H9 (cell line): ENCODE measurements at regions not wholly inside any gene's neighbourhood (a gene's known extent, or its start where the extent isn't known, plus 50 kb on each side); places are given as distances from the start of the nearest gene placed in this dataset.

ENCODE experiments used
- DNase-seq: peaks from one replicate; pipeline ENCODE4 v3.0.0-alpha.2; 2017
- H2AFZ ChIP-seq: one replicate; pipeline ENCODE4 v1.6.1; 2013; ENCODE audit warnings: mild to moderate bottlenecking, low read length, control low read depth, moderate library complexity
- H2AK5ac ChIP-seq: 2 replicates; pipeline ENCODE4 v1.6.1; 2013; ENCODE audit warnings: low read length, control low read depth, mixed read lengths; ENCODE audit not compliant: insufficient read length
- H2BK120ac ChIP-seq: one replicate; pipeline ENCODE4 v1.6.1; 2013; ENCODE audit warnings: low read depth, mild to moderate bottlenecking, low read length, control low read depth, inconsistent platforms; ENCODE audit not compliant: poor library complexity, severe bottlenecking
- H2BK12ac ChIP-seq: 2 replicates; pipeline ENCODE4 v1.6.1; 2013; ENCODE audit warnings: low read length, control low read depth, mixed read lengths, low read depth; ENCODE audit not compliant: insufficient read length
- H2BK15ac ChIP-seq: 2 replicates; pipeline ENCODE4 v1.6.1; 2013; ENCODE audit warnings: low read depth, low read length, control low read depth
- H2BK20ac ChIP-seq: one replicate; pipeline ENCODE4 v1.6.1; 2013; ENCODE audit warnings: low read depth, mild to moderate bottlenecking, low read length, control low read depth, inconsistent platforms; ENCODE audit not compliant: poor library complexity, severe bottlenecking
- H2BK5ac ChIP-seq: 2 replicates; pipeline ENCODE4 v1.6.1; 2013; ENCODE audit warnings: low read length, control low read depth, mixed read lengths; ENCODE audit not compliant: insufficient read length
- H3K14ac ChIP-seq: 2 replicates; pipeline ENCODE4 v1.6.1; 2013; ENCODE audit warnings: low read length, control low read depth; ENCODE audit not compliant: insufficient read depth
- H3K18ac ChIP-seq: 2 replicates; pipeline ENCODE4 v1.6.1; 2013; ENCODE audit warnings: low read depth, mild to moderate bottlenecking, mixed read lengths, low read length, control low read depth; ENCODE audit not compliant: insufficient read length
- H3K23ac ChIP-seq: 2 replicates; pipeline ENCODE4 v1.6.1; 2013; ENCODE audit warnings: low read length, control low read depth, mixed read lengths, low read depth; ENCODE audit not compliant: insufficient read length
- H3K23me2 ChIP-seq: 2 replicates; pipeline ENCODE4 v1.6.1; 2013; ENCODE audit warnings: low read depth, mild to moderate bottlenecking, mixed read lengths, low read length, control low read depth; ENCODE audit not compliant: insufficient read length, poor library complexity, severe bottlenecking
- H3K27ac ChIP-seq: 2 replicates; pipeline ENCODE4 v1.5.1; 2013; ENCODE audit warnings: low read length, control low read depth, mixed read lengths, low read depth; ENCODE audit not compliant: insufficient read length
- H3K27me3 ChIP-seq: 2 replicates; pipeline ENCODE4 v1.6.1; 2013; ENCODE audit warnings: low read length, control low read depth, inconsistent platforms; ENCODE audit not compliant: insufficient read depth
- H3K4ac ChIP-seq: 2 replicates; pipeline ENCODE4 v1.6.1; 2013; ENCODE audit warnings: low read depth, mild to moderate bottlenecking, control low read depth, inconsistent platforms, low read length, moderate library complexity
- H3K4me1 ChIP-seq: 2 replicates; pipeline ENCODE4 v1.6.1; 2013; ENCODE audit warnings: low read length, control low read depth, inconsistent platforms; ENCODE audit not compliant: insufficient read depth
- H3K4me2 ChIP-seq: 2 replicates; pipeline ENCODE4 v1.6.1; 2013; ENCODE audit warnings: low read length, control low read depth, mixed read lengths; ENCODE audit not compliant: insufficient read length, insufficient read depth
- H3K56ac ChIP-seq: 2 replicates; pipeline ENCODE4 v1.6.1; 2013; ENCODE audit warnings: low read depth, mild to moderate bottlenecking, mixed read lengths, low read length, control low read depth; ENCODE audit not compliant: insufficient read length
- H3K79me1 ChIP-seq: 2 replicates; pipeline ENCODE4 v1.6.1; 2013; ENCODE audit warnings: low read depth, mild to moderate bottlenecking, moderate library complexity, low read length, control low read depth, inconsistent platforms; ENCODE audit not compliant: insufficient read depth, poor library complexity, severe bottlenecking
- H3K79me2 ChIP-seq: 2 replicates; pipeline ENCODE4 v1.6.1; 2013; ENCODE audit warnings: low read length, control low read depth, inconsistent platforms; ENCODE audit not compliant: insufficient read depth
- H3K9ac ChIP-seq: 2 replicates; pipeline ENCODE4 v1.6.1; 2013; ENCODE audit warnings: low read length, control low read depth, mixed read lengths; ENCODE audit not compliant: insufficient read length; ENCODE audit errors: extremely low read depth
- H3K9me3 ChIP-seq: one replicate; pipeline ENCODE4 v1.6.1; 2013; ENCODE audit warnings: low read depth, low read length, inconsistent platforms; ENCODE audit not compliant: control insufficient read depth
- H3T11ph ChIP-seq: one replicate; pipeline ENCODE4 v1.6.1; 2013; ENCODE audit warnings: mild to moderate bottlenecking, low read length, control low read depth, inconsistent platforms
- H4K20me1 ChIP-seq: one replicate; pipeline ENCODE4 v1.6.1; 2013; ENCODE audit not compliant: control insufficient read depth, insufficient read length, insufficient read depth
- H4K5ac ChIP-seq: 2 replicates; pipeline ENCODE4 v1.6.1; 2013; ENCODE audit warnings: low read depth, mild to moderate bottlenecking, mixed read lengths, low read length, control low read depth; ENCODE audit not compliant: insufficient read length
- H4K8ac ChIP-seq: replicated peaks from 2 replicates; pipeline ENCODE4 v1.6.1; 2013; ENCODE audit warnings: low read length, control low read depth, mixed read lengths, low read depth; ENCODE audit not compliant: insufficient read length
- H4K91ac ChIP-seq: 2 replicates; pipeline ENCODE4 v1.6.1; 2013; ENCODE audit warnings: low read depth, mild to moderate bottlenecking, moderate library complexity, mixed read lengths, low read length, control low read depth; ENCODE audit not compliant: insufficient read length
- H3K27ac Mint-ChIP-seq, 3 experiments: 2 replicates in 2 of 3; 3 replicates in 1 of 3; pipeline ENCODE4 v1.8.0; 2020 to 2021; ENCODE audit warnings: mixed read lengths in 3 of 3, mild to moderate bottlenecking in 1 of 3, moderate library complexity in 1 of 3
- H3K27me3 Mint-ChIP-seq: 2 replicates; pipeline ENCODE4 v1.8.0; 2021; ENCODE audit warnings: low read depth, mild to moderate bottlenecking, moderate library complexity, mixed read lengths
- H3K36me3 Mint-ChIP-seq, 3 experiments: 2 replicates in 2 of 3; 3 replicates in 1 of 3; pipeline ENCODE4 v1.8.0; 2020 to 2021; ENCODE audit warnings: low read depth in 3 of 3, mixed read lengths in 3 of 3; ENCODE audit not compliant: insufficient read depth in 1 of 3
- H3K4me1 Mint-ChIP-seq, 2 experiments: 2 replicates each; pipeline ENCODE4 v1.8.0; 2020; ENCODE audit warnings: mixed read lengths in 2 of 2
- H3K4me3 Mint-ChIP-seq, 2 experiments: 2 replicates in 1 of 2; 3 replicates in 1 of 2; pipeline ENCODE4 v1.8.0; 2020 to 2021; ENCODE audit warnings: mild to moderate bottlenecking in 2 of 2, mixed read lengths in 2 of 2, moderate library complexity in 1 of 2
- H3K9me3 Mint-ChIP-seq, 2 experiments: 2 replicates in 1 of 2; 3 replicates in 1 of 2; pipeline ENCODE4 v1.8.0; 2020; ENCODE audit warnings: mild to moderate bottlenecking in 2 of 2, mixed read lengths in 2 of 2, moderate library complexity in 1 of 2
- CTCF ChIP-seq: fragments of 200-600 bp; sonication (generic); conservative IDR thresholded peaks from 3 replicates; pipeline ENCODE4 v1.8.0; 2021; ENCODE audit warnings: antibody characterized with exemption, mild to moderate bottlenecking

- no peak overlapping the region for H4K8ac ChIP-seq
- H2AFZ ChIP-seq, result no peak overlapping the region
- no peak overlapping the region for H2BK12ac ChIP-seq
- no peaks in the 10 kb centered on the region for H3K4me1 ChIP-seq
- no peak overlapping the region for H2AK5ac ChIP-seq
- H2BK120ac ChIP-seq, result no peak overlapping the region
- peaks cover 0 to 5% of the 10 kb centered on the region in 2 experiments; a peak in 2 of 4 replicates for H3K4me1 Mint-ChIP-seq
- DNase-seq, result no peak
- no peaks in the 10 kb centered on the region for H3K9me3 ChIP-seq
- H3K9ac ChIP-seq, result no peak overlapping the region
- no peak overlapping the region for H2BK15ac ChIP-seq
- no peak overlapping the region for H3K4ac ChIP-seq
- no peaks in the 10 kb centered on the region for H3K27me3 Mint-ChIP-seq
- H4K91ac ChIP-seq, result no peak overlapping the region
- H3T11ph ChIP-seq, result no peak overlapping the region
- H3K4me3 Mint-ChIP-seq, result no peak overlapping the region
- no peak for TF ChIP-seq CTCF
- peaks cover 3 to 13% (median 6%) of the 10 kb centered on the region in 3 experiments; a peak in 6 of 7 replicates for H3K36me3 Mint-ChIP-seq
- no peak overlapping the region for H3K4me2 ChIP-seq
- H3K56ac ChIP-seq, result no peak overlapping the region
- no peak overlapping the region for H3K18ac ChIP-seq
- H3K79me1 ChIP-seq, result no peaks in the 10 kb centered on the region
- no peaks in the 10 kb centered on the region for H3K23me2 ChIP-seq
- H3K23ac ChIP-seq, result no peak overlapping the region
- H3K9me3 Mint-ChIP-seq, result peaks cover 10 to 13% of the 10 kb centered on the region in 2 experiments; a peak in 4 of 5 replicates
- H3K79me2 ChIP-seq, result no peaks in the 10 kb centered on the region
- H2BK20ac ChIP-seq, result no peak overlapping the region
- no peak overlapping the region for H4K5ac ChIP-seq
- no peaks in the 10 kb centered on the region for H3K27me3 ChIP-seq
- no peak overlapping the region for H2BK5ac ChIP-seq
- H3K14ac ChIP-seq, result no peak overlapping the region
- no peaks in the 10 kb centered on the region for H4K20me1 ChIP-seq
- H3K27ac ChIP-seq, result no peak overlapping the region
- H3K27ac Mint-ChIP-seq, result no peak overlapping the region
These were observed 651.4 kb downstream of the ADGRL2 start for GRCh38 chr1:82452096-82452495.
